HS-27A (cell line): ENCODE measurements at regions not wholly inside any gene's neighbourhood (a gene's known extent, or its start where the extent isn't known, plus 50 kb on each side); places are given as distances from the start of the nearest gene placed in this dataset.
"Not testable (repeated sequence)": the region's sequence is repeated elsewhere in the genome, so short reads cannot be mapped to it uniquely, and the experiment has no call there.

Experiments
- DNase-seq: peaks from one replicate; pipeline ENCODE4 v3.0.0-alpha.2; 2012; ENCODE audit warnings: low read depth, missing footprints

GRCh38 chr1:101483982-101484688, 247.3 kb downstream of the S1PR1 start:
- DNase-seq: no peak

GRCh38 chr1:101484689-101485338, 248.0 kb downstream of the S1PR1 start:
- no peak for DNase-seq

GRCh38 chr1:101485712-101486111, 248.9 kb downstream of the S1PR1 start:
- no peak for DNase-seq

- DNase-seq: not testable (repeated sequence)
Measured at GRCh38 chr1:101492144-101492543, 255.3 kb downstream of the S1PR1 start.

- DNase-seq: not testable (repeated sequence)
Measured at GRCh38 chr1:101493920-101494319, 257.1 kb downstream of the S1PR1 start.

- no peak for DNase-seq
Measured at GRCh38 chr1:101496109-101496508, 259.3 kb downstream of the S1PR1 start.

GRCh38 chr1:101497881-101498559, 261.2 kb downstream of the S1PR1 start:
- DNase-seq: no peak

GRCh38 chr1:101504106-101504505, 267.3 kb downstream of the S1PR1 start:
- DNase-seq: not testable (repeated sequence)

GRCh38 chr1:101505240-101505639, 268.4 kb downstream of the S1PR1 start:
- not testable (repeated sequence) for DNase-seq

- DNase-seq: peak; percentile 29
Measured at GRCh38 chr1:101506541-101507164, 269.8 kb downstream of the S1PR1 start.

- DNase-seq: no peak
Measured at GRCh38 chr1:101507547-101507971, 270.7 kb downstream of the S1PR1 start.

GRCh38 chr1:101508913-101509312, 272.1 kb downstream of the S1PR1 start:
- DNase-seq: no peak

GRCh38 chr1:101509370-101509769, 272.6 kb downstream of the S1PR1 start:
- DNase-seq: no peak

- DNase-seq: no peak
Measured at GRCh38 chr1:101511202-101511891, 274.5 kb downstream of the S1PR1 start.

GRCh38 chr1:101520302-101520701, 283.5 kb downstream of the S1PR1 start:
- DNase-seq: peak; percentile 14

GRCh38 chr1:101522486-101522885, 285.7 kb downstream of the S1PR1 start:
- DNase-seq: no peak

- no peak for DNase-seq
Measured at GRCh38 chr1:101526813-101527212, 290.0 kb downstream of the S1PR1 start.

- DNase-seq: no peak
Measured at GRCh38 chr1:101532377-101532776, 295.6 kb downstream of the S1PR1 start.

GRCh38 chr1:101540161-101540560, 303.3 kb downstream of the S1PR1 start:
- no peak for DNase-seq

GRCh38 chr1:101546885-101547284, 310.1 kb downstream of the S1PR1 start:
- DNase-seq: no peak

GRCh38 chr1:101547357-101547756, 310.5 kb downstream of the S1PR1 start:
- DNase-seq: no peak

- DNase-seq: no peak
Measured at GRCh38 chr1:101548376-101548775, 311.6 kb downstream of the S1PR1 start.
